ENCODE measurements at regions not wholly inside any gene's neighbourhood (a gene's known extent, or its start where the extent isn't known, plus 50 kb on each side); places are given as distances from the start of the nearest gene placed in this dataset.
A peak's percentile ranks its signal among the peaks of the same experiment; 100 is the strongest.

DNA sequence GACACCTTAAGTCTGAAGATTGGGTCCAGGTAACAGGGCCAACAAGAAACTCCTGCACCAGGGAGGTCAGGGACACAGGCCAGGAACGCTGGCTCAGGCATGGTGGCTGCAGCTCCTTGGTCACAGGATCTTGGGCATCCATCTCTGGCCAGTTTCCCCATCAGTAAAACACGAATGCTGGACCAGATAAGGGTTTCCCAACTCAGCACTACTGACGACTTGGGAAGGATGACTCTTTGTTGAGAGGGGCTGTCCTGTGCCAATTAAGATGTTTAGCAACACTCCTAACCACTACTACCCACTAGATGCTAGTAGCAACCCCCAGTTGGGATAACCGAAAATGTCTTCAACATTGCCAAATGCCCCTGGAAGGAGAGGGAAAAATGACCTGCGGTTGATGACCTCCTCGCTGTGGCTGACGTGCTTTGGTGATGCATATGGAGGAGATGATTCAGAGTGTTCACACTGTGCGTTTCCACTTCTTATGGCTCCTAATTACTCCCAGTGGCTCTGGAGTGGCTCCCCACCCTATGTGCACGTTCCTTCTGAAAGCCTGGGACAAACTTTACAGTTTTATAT, 261.9 kb downstream of the CDH26 start:
- Histone ChIP-seq H3K27ac (no peak overlapping the region), H3K36me3 (peaks cover 11% of the 10 kb centered on the region), H3K4me3 (ENCODE audit: low read depth in 1 of 2, low read length in 1 of 2) (no peak overlapping the region), H3K4me1 (ENCODE audit: control insufficient read depth in 1 of 2, insufficient read depth in 1 of 2, low read depth in 1 of 2, low read length in 1 of 2) (peaks cover 12 to 20% of the 10 kb centered on the region in 2 experiments), H3K9me3 (no peaks in the 10 kb centered on the region), H3K27me3 (no peaks in the 10 kb centered on the region)
- TF ChIP-seq, protein P1, sequence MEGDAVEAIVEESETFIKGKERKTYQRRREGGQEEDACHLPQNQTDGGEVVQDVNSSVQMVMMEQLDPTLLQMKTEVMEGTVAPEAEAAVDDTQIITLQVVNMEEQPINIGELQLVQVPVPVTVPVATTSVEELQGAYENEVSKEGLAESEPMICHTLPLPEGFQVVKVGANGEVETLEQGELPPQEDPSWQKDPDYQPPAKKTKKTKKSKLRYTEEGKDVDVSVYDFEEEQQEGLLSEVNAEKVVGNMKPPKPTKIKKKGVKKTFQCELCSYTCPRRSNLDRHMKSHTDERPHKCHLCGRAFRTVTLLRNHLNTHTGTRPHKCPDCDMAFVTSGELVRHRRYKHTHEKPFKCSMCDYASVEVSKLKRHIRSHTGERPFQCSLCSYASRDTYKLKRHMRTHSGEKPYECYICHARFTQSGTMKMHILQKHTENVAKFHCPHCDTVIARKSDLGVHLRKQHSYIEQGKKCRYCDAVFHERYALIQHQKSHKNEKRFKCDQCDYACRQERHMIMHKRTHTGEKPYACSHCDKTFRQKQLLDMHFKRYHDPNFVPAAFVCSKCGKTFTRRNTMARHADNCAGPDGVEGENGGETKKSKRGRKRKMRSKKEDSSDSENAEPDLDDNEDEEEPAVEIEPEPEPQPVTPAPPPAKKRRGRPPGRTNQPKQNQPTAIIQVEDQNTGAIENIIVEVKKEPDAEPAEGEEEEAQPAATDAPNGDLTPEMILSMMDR (IDR thresholded peaks at IDR 0.05): no peak

- Histone ChIP-seq H3K36me3 (peaks cover 10% of the 10 kb centered on the region), H3K27ac (no peak overlapping the region), H3K9me3 (no peaks in the 10 kb centered on the region), H3K4me3 (ENCODE audit: low read depth in 1 of 2, low read length in 1 of 2) (no peak overlapping the region), H3K4me1 (ENCODE audit: control insufficient read depth in 1 of 2, insufficient read depth in 1 of 2, low read depth in 1 of 2, low read length in 1 of 2) (peaks cover 16 to 25% of the 10 kb centered on the region in 2 experiments), H3K27me3 (no peaks in the 10 kb centered on the region)
- TF ChIP-seq, protein P1 (IDR thresholded peaks at IDR 0.05): no peak
Observed at GRCh38 chr20:60220706-60221105, 262.5 kb downstream of the CDH26 start.

GRCh38 chr20:60221593-60221992, 263.4 kb downstream of the CDH26 start:
- H3K27ac ChIP-seq: no peak overlapping the region
- H3K36me3 ChIP-seq: peaks cover 10% of the 10 kb centered on the region
- TF ChIP-seq, protein P1 (IDR thresholded peaks at IDR 0.05): no peak
- H3K4me3 ChIP-seq (ENCODE audit: low read depth in 1 of 2, low read length in 1 of 2): no peak overlapping the region
- no peaks in the 10 kb centered on the region for H3K9me3 ChIP-seq
- no peaks in the 10 kb centered on the region for H3K27me3 ChIP-seq
- peaks cover 20 to 25% of the 10 kb centered on the region in 2 experiments for H3K4me1 ChIP-seq (ENCODE audit: control insufficient read depth in 1 of 2, insufficient read depth in 1 of 2, low read depth in 1 of 2, low read length in 1 of 2)

- Histone ChIP-seq H3K4me1 (ENCODE audit: control insufficient read depth in 1 of 2, insufficient read depth in 1 of 2, low read depth in 1 of 2, low read length in 1 of 2) (peaks cover 29 to 31% of the 10 kb centered on the region in 2 experiments), H3K9me3 (no peaks in the 10 kb centered on the region), H3K27ac (peak overlapping the region; percentile 17), H3K27me3 (no peaks in the 10 kb centered on the region), H3K36me3 (peaks cover 10% of the 10 kb centered on the region), H3K4me3 (ENCODE audit: low read depth in 1 of 2, low read length in 1 of 2) (no peak overlapping the region)
- TF ChIP-seq, protein P1 (IDR thresholded peaks at IDR 0.05): no peak
Observed at GRCh38 chr20:60222497-60222896, 264.3 kb downstream of the CDH26 start.

GRCh38 chr20:60223174-60223573, 265.0 kb downstream of the CDH26 start:
- H3K27me3 ChIP-seq: no peaks in the 10 kb centered on the region
- H3K4me1 ChIP-seq (ENCODE audit: control insufficient read depth in 1 of 2, insufficient read depth in 1 of 2, low read depth in 1 of 2, low read length in 1 of 2): peaks cover 36 to 38% of the 10 kb centered on the region in 2 experiments
- no peaks in the 10 kb centered on the region for H3K9me3 ChIP-seq
- TF ChIP-seq, protein P1 (IDR thresholded peaks at IDR 0.05): no peak
- H3K4me3 ChIP-seq (ENCODE audit: low read depth in 1 of 2, low read length in 1 of 2): no peak overlapping the region
- H3K27ac ChIP-seq: no peak overlapping the region
- H3K36me3 ChIP-seq: peaks cover 10% of the 10 kb centered on the region
